HEK293T (cell line): ENCODE measurements at regions not wholly inside any gene's neighbourhood (a gene's known extent, or its start where the extent isn't known, plus 50 kb on each side); places are given as distances from the start of the nearest gene placed in this dataset.
"Not testable (repeated sequence)": the region's sequence is repeated elsewhere in the genome, so short reads cannot be mapped to it uniquely, and the experiment has no call there.

Experiments used
- BHLHE40 ChIP-seq: fragments of 450-650 bp; IDR thresholded peaks from 2 replicates; pipeline ENCODE4 v1.6.1; 2016; ENCODE audit warnings: mild to moderate bottlenecking, moderate library complexity, borderline replicate concordance
- FOXM1 ChIP-seq: fragments of 450-650 bp; IDR thresholded peaks from 2 replicates; pipeline ENCODE4 v1.6.1; 2017; ENCODE audit warnings: mild to moderate bottlenecking, borderline replicate concordance
- HDGF ChIP-seq: fragments of 450-650 bp; IDR thresholded peaks from 2 replicates; pipeline ENCODE4 v1.6.1; 2017; ENCODE audit warnings: antibody characterized with exemption, borderline replicate concordance
- SUZ12 ChIP-seq: fragments of 450-650 bp; IDR thresholded peaks from 2 replicates; pipeline ENCODE4 v1.6.1; 2016; ENCODE audit warnings: mild to moderate bottlenecking
- TARDBP ChIP-seq: fragments of 450-650 bp; IDR thresholded peaks from 2 replicates; pipeline ENCODE4 v1.6.1; 2016

DNA sequence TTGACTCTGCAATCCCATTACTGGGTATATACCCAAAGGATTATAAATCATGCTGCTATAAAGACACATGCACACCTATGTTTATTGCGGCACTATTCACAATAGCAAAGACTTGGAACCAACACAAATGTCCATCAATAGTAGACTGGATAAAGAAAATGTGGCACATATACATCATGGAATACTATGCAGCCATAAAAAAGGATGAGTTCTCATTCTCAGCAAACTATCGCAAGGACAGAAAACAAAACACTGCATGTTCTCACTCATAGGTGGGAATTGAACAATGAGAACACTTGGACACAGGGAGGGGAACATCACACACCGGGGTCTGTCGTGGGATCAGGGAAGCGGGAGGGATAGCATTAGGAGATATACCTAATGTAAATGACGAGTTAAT lies 81.1 kb upstream of the USP24 start:
- TF ChIP-seq HDGF, FOXM1, SUZ12, TARDBP, BHLHE40: not testable (repeated sequence)
